Dedifferentiated amniotic fluid mesenchymal stem cell (primary cell): ENCODE measurements at regions not wholly inside any gene's neighbourhood (a gene's known extent, or its start where the extent isn't known, plus 50 kb on each side); places are given as distances from the start of the nearest gene placed in this dataset.

Experiments used
- DNase-seq: peaks from one replicate; pipeline ENCODE4 v3.0.0-alpha.2; 2016; ENCODE audit errors: extremely low spot score

DNA sequence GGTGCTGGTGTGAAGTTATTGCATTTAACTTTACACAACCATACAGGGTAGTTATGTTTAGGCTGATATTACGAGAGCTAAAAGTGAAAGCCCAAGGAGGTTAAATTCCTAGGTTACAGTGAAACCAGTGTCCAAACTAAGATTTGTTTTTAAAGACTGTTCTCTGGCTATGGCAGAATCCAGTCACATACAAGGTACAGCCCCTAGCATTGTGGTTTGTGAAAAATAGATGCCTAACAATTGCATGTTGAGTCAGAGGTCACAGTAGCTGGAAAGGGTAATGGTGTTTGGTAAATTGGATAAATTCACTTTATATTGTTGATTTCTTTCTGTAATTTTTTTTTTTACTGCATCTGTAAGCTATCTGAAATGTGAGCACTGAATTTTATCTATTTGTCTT, 614.6 kb upstream of the TBL1XR1 start:
- DNase-seq = no peak

DNA sequence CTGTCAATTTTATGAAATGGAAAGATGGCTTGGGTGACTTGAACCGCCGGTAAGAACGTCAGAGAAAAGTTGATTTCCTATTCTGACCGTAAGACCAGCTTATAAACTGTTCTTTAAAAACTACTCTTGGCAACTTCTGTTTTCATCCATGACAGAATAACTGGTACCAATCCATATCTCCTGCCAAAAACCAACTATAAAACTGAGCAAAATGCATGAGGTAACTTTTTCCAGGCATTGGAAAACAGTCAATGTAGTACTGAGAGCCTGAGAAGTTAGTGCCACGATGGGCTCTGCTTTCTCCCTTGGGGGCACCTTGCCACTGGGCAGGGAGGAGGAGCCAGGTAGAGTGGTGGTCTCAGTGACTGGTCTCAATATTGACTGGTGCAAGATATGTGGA, 615.2 kb upstream of the TBL1XR1 start:
- no peak for DNase-seq

DNA sequence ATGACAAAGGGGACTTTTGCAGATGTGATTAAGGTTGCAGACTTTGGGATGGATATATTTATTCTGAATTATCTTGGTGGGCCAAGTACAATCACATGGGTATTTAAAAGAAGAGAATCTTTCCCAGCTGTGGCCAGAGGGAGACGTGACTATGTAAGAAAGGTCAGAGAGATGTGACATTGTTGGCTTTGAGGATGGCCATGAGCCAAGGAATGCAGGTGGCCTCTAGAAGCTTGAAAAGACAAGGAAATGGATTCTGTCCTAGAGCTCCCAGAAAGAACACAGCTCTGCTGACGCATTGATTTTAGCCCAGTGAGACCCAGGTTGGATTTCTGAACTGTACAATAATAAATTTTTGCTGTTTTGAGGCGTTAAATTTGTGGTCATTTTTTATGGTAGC, 616.0 kb upstream of the TBL1XR1 start:
- no peak for DNase-seq

DNA sequence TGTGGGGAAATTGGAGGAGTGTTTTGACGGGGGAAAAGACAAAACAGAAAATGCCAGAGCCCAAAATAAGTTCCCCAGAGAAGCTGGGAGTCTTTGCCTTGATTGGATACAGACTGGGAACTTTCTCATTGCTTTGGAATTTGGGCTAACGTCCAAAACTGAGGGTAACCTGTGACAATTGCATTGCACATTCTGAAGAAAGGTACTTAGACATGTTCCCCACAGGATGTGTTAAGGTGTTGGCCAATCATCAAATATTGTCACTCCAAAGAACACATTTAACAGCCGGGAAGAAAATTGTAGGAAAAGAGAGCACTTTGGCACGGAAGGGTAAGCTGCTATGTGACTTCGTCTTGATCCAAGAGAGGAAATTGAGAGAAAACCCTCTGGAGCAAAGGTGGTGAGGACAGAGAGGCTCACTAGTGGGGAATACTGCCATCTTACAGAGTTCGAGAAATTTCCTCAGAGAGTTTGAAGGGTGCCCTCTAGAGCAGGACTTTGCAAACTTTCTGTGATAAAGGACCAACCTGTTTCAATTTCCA, 619.5 kb upstream of the TBL1XR1 start:
- no peak for DNase-seq

DNA sequence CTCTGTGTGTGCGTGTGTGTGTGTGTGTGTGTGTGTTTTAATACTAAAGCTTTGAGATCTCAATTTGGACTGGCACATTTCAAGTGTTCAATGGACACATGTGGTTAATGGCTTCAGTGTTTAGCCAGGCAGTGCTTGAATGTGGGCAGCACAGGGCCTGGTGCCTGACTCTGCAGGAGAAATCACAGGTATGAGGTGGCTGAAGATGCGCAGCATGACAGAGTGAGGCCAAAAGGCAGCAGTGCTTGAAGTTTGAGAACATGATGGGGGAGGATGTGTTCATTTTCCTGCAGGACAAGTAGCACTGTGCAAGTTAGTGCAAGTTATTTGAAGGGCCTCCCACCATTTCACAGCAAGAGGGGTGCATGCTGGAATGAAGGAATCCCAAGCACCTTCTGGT, 620.5 kb upstream of the TBL1XR1 start:
- no peak for DNase-seq

DNA sequence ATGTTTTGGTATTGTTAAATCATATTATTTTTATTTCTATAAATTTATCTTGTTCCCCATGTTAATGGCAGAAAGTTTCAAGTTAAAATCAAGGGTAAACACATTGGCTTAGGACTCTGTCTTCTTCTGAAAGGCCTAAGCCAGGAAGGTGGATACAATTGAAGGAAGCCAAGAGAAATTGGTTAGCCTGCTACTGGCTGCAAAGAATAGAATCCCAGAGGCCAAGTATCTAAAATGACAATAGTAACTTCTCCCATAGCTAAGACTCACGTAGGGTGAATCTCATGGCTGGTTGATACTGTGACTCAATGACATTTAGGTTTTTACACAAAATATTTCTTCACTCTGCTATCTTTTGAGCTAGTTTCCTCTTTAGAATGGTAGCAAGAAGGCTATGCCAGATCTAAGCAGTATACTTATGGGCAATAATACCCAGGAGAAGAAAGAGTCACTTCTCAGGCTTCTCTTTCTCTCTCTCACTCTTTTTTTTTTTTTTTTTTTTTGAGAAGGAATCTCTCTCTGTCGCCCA, 621.5 kb upstream of the TBL1XR1 start:
- no peak for DNase-seq

DNA sequence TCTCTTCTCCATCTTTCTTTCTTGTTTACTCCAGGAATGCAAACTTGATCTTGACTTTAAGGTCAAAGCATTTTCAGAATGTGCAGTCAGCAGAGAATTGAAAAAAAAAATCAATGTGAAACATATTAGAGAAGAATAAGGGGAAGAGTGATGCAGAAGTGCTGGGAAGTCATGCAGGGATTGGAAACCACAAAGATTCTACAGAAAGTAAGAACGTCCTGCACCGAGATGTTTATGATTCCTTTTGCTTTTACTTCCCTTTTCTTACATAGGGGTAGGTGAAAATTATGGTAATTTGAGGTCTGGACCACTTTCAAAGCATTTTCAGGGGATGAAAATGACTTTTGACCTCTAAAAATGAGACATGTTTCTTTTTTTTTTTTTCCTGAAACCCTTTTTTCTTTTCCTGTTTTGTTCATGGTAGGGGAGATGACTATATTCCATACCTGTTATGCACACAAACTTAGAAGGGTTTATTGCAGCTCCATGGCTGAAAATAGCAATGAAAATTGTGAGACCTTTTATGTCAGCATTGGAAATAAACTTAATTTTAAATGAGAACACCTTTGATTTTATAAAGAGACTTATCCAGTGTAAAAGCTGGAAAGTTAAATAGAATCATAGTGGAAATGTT, 623.5 kb upstream of the TBL1XR1 start:
- peak; percentile 48 for DNase-seq

DNA sequence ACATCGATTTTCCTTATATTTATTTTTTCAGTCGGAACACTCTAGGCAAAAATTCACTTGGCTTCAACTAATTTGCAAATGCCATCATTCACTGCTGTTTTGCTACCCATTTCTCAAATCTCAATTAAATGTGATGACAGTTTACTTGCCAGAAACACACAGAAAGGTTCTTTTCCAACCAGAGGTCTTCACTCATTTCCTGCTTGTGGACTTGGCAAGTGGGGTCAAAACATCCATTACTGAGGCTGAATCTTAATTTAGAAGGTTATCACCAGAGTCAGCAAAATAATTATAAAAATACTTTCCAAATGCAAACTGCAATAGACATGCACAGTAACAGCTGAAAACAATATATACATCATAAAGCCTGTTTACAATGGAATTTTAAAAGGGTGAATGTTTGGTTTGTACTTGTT, 625.4 kb upstream of the TBL1XR1 start:
- no peak for DNase-seq

DNA sequence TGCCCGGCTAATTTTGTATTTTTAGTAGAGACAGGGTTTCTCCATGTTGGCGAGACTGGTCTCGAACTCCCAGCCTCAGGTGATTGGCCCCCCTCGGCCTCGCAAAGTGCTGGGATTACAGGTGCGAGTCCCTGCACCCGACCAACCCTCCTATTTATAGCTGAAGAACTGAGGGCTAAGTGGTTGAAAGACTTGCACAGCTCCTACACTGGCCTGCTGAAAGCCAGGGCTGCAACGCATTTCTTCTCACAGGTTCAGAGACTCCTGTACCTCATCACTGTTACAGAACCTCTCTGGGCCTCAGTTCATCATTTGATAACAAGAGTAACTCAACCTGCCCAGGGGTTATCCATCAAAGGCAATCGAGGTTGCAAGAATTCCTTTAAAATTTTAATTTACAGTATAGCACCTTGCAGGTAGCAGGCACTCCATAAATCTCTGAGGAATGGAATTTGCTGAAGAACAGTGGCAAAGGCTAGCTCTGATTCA, 626.5 kb upstream of the TBL1XR1 start:
- no peak for DNase-seq

DNA sequence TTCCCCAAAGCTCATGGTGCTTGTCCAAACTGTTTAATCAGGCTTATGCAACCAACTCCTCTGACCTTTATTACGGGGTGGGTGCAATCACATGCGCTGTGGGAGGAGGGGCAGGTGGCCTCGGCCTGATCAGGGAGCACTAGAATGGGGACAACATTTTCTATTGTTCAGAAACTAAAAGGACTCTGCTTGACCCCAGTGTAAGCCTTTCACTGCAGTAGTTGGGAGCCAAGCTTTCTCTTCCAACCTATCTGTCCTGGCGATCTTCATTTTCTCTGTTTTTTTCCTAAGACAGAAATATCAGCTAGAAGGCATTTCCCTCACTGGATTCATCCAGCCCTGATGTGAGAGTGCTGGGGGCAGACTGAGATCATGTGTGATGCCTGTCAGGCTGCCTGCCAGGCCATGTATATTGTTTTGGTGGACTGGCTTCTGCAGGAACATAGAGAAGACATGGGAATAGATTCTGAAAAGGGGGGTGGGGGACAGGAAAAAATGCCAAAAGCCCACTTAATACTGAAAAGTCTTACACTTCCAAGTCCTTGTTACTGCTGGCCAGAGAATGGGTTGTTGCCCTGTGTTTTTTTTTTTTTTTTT, 627.0 kb upstream of the TBL1XR1 start:
- DNase-seq = peak; percentile 59

DNA sequence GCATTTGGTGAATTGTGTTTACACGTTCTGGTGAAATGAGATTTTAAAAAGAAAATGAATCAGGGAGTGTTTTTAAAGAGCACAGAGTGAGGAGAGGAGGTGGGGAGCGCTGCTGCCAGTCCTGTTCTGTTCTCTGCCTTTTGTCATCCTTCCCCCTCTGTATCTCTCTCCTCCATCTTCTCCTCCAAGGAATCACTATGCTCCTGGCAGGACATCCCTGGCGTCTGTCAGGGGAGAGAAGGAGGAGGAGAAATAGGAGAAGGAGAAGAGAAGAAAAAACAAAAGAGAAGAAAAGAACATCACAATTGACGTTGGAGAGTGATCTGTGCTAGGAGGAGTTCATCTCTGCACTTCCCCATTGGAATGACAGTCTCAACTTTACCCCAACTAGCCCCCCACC, 627.6 kb upstream of the TBL1XR1 start:
- DNase-seq = no peak

DNA sequence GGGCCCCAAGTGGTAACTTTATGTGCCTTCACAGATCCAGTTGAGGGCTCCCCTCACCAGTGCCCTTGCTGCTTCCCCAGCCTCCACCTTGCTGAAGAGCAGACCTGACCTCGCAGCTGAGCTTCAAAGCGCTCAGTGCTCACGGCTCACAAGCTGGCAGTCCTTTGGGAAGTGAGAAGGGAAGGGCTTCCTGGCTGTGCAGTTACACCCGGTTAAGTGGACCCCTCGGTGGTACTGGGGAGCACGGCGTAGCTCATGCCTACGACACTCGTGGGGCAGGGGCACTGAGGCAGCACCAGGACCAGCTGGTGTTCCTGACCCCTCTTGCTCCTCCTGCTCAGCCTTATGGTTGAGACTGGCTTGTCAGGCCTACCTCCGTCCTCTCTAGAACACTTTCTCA, 629.0 kb upstream of the TBL1XR1 start:
- no peak for DNase-seq

DNA sequence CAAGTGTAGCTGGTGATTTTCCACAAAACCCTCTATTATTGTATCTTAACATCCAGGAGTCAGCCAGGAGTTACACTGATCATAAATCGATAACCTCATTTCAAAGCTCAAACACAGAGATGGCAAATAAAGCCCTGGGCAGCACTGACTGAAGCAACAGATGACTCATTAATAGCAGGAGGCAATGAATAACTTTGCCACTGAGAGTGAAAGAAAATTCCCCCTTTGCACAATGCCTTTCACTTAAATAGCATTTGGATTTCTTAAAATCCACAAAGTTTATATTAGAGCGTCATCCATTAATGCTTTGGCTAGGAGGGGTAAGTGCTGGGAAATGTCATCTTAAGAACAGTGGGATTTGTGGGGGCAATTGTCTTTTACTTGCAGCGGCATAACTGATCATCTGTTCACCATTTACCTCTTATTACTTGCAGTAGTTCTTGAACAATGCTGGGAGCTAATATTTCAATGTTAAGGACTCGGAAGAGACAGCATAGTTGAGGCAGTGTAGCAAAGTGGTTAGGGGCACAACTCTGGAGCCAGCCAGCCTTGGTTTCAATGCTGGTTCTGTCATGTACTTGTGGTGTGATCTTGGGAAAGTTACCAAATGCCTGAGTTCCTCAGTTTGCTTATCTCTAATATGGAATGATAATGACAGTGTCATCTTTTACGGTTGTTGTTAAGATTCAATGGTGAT, 630.4 kb upstream of the TBL1XR1 start:
- peak; percentile 47 for DNase-seq

DNA sequence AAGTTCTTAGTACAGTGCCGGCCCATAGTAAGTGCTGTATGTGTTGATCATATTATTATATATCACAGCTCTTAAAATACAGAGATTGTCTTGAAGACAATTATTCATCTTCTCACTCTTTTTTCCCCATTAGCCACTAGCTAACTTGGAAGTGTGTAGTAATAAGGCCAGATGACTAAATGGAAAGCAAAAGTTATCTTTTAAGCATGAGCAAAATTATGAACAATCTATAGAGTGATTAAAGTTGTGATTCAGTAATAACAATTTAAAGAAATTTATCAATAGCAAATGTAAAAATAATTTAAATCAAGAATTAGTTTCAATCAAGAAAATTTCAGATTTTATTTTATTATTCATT, 630.9 kb upstream of the TBL1XR1 start:
- no peak for DNase-seq

DNA sequence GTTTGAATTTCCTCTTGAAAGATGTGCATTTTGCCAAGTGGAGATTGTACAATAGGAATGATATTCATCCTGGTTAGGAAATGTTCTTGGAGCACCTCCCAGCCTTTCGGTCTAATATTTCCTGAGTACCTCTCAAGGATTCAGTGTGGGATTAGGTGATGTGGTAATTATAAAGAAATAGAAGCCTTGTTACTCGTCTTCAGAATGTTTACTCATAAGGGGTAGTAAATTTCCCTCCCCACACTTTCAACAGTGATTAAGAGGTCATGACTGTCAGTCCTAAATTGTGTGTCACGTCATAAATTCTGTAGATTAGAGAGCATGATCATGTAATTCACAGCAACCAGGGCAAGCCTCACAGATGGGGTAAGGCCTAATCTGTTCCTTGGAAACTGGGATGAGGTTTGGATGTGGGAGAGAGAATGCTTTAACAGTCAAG, 633.1 kb upstream of the TBL1XR1 start:
- no peak for DNase-seq

DNA sequence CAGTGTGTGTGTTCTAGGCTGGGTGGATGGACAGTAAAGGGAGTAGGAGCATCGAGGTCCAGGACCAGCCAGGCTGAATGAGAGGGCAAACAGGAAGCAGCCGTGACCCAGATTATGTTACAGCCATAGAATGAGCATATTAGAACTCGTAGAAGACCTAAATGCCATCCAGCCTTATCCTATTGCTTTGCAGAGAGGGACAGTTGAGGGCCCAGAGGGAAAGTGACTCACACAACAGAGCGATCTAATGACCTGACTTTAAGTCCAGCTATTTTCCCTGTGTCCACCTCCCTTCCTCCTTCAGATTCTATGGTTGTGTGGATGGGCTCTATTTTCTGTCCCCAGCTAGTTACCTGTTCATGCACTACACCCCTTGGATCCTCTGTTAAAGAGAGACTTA, 634.1 kb upstream of the TBL1XR1 start:
- no peak for DNase-seq

DNA sequence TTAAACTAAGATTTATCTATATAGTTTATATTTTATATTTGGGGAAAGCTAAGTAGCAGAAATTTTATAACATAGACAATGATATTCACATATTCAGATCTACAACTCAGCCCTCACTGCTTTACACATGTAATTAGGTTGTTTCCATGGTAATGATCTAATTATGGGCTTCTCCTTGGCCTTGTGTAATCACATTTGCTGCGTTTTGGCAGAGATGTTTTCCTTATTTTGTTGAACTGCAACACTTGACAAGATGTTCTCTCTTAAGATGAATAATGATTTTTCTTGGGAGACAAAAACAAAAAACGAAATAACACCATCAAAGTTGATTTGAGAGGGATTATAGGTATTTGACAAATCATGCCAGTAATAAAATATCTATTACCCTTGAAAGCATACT, 635.6 kb upstream of the TBL1XR1 start:
- DNase-seq = no peak

DNA sequence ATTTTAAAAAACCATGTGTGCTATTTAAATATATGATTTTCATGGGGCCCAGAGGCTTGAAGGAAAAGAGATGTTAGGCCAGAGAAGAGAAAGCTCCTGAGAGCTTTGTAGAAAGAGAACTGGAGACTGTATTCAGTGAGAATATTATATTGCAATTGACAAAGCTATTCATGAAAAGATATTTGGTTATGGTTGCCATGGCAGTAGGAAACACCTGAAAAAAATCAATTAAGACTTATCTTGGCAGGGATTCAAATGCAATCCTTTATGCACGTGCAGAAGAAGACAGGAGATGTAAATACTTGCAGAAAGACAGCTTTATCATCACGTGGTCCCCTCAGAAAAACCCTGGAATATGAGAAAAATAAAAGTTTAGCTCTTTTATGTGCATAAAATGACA, 636.0 kb upstream of the TBL1XR1 start:
- DNase-seq = no peak

DNA sequence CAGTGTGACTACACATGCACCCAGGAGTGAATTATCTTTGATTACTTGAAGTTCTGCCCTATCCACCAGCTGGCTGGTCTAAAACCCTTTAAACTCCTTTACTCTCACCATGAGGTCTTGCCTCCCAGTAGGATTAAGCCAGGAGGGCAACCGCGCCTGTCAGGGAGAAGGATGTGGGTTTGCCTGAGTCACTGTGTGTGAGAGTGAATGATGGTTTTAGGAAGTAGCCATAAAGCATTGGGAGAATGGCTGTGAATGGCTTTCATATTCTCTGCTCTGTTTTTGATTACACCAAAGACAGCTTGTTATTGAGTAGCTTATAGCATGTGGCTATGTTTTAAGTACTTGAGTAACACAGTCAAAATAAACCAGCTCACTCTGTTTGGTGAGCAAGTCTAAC, 637.7 kb upstream of the TBL1XR1 start:
- no peak for DNase-seq

DNA sequence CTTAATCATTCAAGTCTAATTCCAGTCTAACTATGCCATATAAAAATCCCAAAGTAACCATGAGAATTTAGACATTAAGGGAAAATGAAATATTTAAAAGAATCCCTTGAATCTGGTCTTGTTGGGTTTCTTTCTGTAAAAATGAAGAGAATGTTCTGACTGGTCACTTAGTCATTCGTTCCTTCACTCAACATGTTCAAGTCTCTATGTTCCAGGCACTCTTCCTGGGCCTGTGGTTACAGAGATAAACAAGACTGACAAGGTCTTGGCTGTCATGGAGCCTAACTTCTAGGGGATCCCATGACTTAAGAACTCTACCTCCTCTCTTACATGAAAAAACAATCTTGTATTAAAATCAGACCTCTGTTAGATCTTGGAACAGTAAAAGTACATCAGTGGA, 638.6 kb upstream of the TBL1XR1 start:
- peak; percentile 25 for DNase-seq

DNA sequence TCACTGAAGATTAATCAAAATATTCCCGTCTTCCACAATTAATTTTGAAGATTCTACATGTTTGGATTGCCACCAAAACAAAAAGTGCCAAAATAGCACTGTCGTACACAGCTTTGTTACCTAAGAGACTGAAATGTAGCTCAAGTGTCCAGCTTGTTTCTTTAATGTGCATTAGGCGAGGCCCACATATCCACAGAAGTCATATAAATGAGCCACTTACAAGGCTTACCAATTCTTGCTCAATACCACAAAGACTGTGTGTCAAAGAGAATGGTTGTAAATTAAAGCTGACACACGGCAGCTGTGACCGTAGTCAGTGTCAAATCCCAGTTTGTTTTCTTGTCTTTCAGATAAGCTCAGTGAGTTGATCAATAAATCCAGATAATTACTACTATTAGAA, 639.4 kb upstream of the TBL1XR1 start:
- no peak for DNase-seq

DNA sequence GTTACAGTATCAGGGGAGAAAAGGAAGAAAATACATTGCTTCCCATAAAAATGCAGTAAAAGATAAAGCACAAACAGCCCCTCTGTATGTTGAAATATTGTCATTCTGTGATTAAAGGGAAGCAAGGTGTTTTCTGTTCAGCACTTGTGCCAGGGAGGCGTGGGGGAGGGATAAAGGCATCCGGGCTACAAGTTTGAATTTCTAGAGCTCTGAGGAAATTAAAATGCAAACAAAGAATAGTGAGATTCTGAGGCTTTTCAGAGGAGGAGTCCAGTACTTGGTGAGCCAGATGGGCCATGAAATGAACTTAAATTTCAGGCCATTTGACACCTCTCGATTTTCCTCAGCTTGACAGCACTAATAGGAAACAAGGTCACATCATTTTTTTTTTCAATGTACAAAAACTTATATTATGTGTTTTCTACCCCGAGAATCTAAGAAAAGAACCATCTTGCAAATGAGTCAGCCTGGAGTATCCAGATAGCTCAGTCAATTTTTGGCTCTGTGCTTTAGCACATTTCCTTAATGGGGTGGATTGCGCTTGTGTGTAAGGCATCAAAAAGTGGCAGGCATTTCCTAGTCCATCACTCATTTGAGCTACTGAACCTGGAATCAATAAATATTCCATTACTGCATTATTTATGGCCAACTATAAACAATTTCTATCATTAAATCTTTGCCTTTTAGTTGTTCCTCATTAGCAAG, 640.8 kb upstream of the TBL1XR1 start:
- no peak for DNase-seq
